HEK293 (cell line): ENCODE measurements at regions not wholly inside any gene's neighbourhood (a gene's known extent, or its start where the extent isn't known, plus 50 kb on each side); places are given as distances from the start of the nearest gene placed in this dataset.

Source experiments
- CTCF ChIA-PET: fragments of 350-600 bp; formaldehyde crosslinking; extraction: SDS; loops from one replicate; lab custom pipeline; 2021; ENCODE audit warnings: antibody characterized with exemption; lab: Yijun Ruan, JAX
- POLR2A ChIA-PET: fragments of 300-600 bp; formaldehyde crosslinking; extraction: SDS; loops from one replicate; lab custom pipeline; 2020; ENCODE audit warnings: antibody characterized with exemption, inconsistent platforms; lab: Yijun Ruan, JAX
- H3K27ac ChIP-seq: fragments of 200-500 bp; sonication (Bioruptor generic); 2 replicates; pipeline ENCODE4 v1.5.1; 2014; ENCODE audit warnings: low read depth, low read length, control low read depth, inconsistent platforms; ENCODE audit errors: extremely low read depth
- H3K36me3 ChIP-seq, 2 experiments: fragments of 200-500 bp in 1 of 2; sonication (Bioruptor generic) in 1 of 2; 1 replicate in 1 of 2; 2 replicates in 1 of 2; pipeline ENCODE4 v1.5.1; 2014 to 2017; ENCODE audit warnings: inconsistent platforms in 2 of 2, low read length in 2 of 2; ENCODE audit not compliant: control insufficient read depth in 2 of 2, insufficient read depth in 1 of 2
- H3K4me1 ChIP-seq: fragments of 200-500 bp; sonication (Bioruptor generic); 2 replicates; pipeline ENCODE4 v1.5.1; 2014; ENCODE audit warnings: mild to moderate bottlenecking, low read length, inconsistent platforms; ENCODE audit not compliant: control insufficient read depth, insufficient read depth
- H3K4me3 ChIP-seq: 2 replicates; pipeline ENCODE4 v1.5.1; 2011; ENCODE audit warnings: low read depth, mild to moderate bottlenecking, control low read depth, low read length, moderate library complexity
- H3K9me3 ChIP-seq: fragments of 200-500 bp; sonication (Bioruptor generic); 2 replicates; pipeline ENCODE4 v1.5.1; 2014; ENCODE audit warnings: low read depth, low read length, inconsistent platforms; ENCODE audit not compliant: control insufficient read depth, insufficient read depth
- ZFP3 ChIP-seq: fragments of 450-650 bp; formaldehyde crosslinking; IDR thresholded peaks from 2 replicates; pipeline ENCODE4 v1.5.1; 2016; ENCODE audit warnings: low read depth, missing biosample characterization, missing genetic modification characterization
- ZNF112 ChIP-seq: fragments of 450-650 bp; formaldehyde crosslinking; IDR thresholded peaks from 2 replicates; pipeline ENCODE4 v1.5.0; 2017; ENCODE audit warnings: missing biosample characterization, missing genetic modification characterization
- ZNF157 ChIP-seq: fragments of 450-650 bp; formaldehyde crosslinking; IDR thresholded peaks from 2 replicates; pipeline ENCODE4 v1.5.1; 2016; ENCODE audit warnings: missing biosample characterization, missing genetic modification characterization
- ZNF175 ChIP-seq: fragments of 450-650 bp; formaldehyde crosslinking; IDR thresholded peaks from 2 replicates; pipeline ENCODE4 v1.5.1; 2016; ENCODE audit warnings: missing biosample characterization, missing genetic modification characterization
- ZNF184 ChIP-seq: fragments of 450-650 bp; IDR thresholded peaks from 2 replicates; pipeline ENCODE4 v1.5.1; 2018; ENCODE audit warnings: missing biosample characterization, mild to moderate bottlenecking, missing genetic modification characterization
- ZNF223 ChIP-seq: fragments of 450-650 bp; formaldehyde crosslinking; IDR thresholded peaks from 2 replicates; pipeline ENCODE4 v1.5.1; 2016; ENCODE audit warnings: missing biosample characterization, missing genetic modification characterization
- ZNF391 ChIP-seq: fragments of 450-650 bp; formaldehyde crosslinking; IDR thresholded peaks from 2 replicates; pipeline ENCODE4 v1.5.1; 2016; ENCODE audit warnings: low read depth, missing biosample characterization, missing genetic modification characterization, borderline replicate concordance
- ZNF514 ChIP-seq: fragments of 450-650 bp; formaldehyde crosslinking; IDR thresholded peaks from 2 replicates; pipeline ENCODE4 v1.5.1; 2016; ENCODE audit warnings: missing biosample characterization, missing genetic modification characterization
- ZNF555 ChIP-seq: fragments of 450-650 bp; formaldehyde crosslinking; conservative IDR thresholded peaks from 2 replicates; pipeline ENCODE4 v1.5.1; 2017; ENCODE audit warnings: missing biosample characterization, mild to moderate bottlenecking, missing genetic modification characterization, inconsistent platforms
- ZNF621 ChIP-seq: fragments of 450-650 bp; formaldehyde crosslinking; IDR thresholded peaks from 2 replicates; pipeline ENCODE4 v1.5.1; 2017; ENCODE audit warnings: missing biosample characterization, missing genetic modification characterization
- ZSCAN23 ChIP-seq: fragments of 450-650 bp; formaldehyde crosslinking; IDR thresholded peaks from 2 replicates; pipeline ENCODE4 v1.5.1; 2016; ENCODE audit warnings: missing biosample characterization, missing genetic modification characterization
- TF ChIP-seq, protein P1 (sequence below): fragments of 450-650 bp; formaldehyde crosslinking; IDR thresholded peaks from 2 replicates; pipeline ENCODE4 v1.5.1; 2017; ENCODE audit warnings: missing biosample characterization, missing genetic modification characterization
- TF ChIP-seq, protein P2 (sequence below): fragments of 450-650 bp; formaldehyde crosslinking; IDR thresholded peaks from 2 replicates; pipeline ENCODE4 v1.5.1; 2017; ENCODE audit warnings: missing biosample characterization, missing genetic modification characterization
- TF ChIP-seq, protein P3 (sequence below): fragments of 450-650 bp; formaldehyde crosslinking; IDR thresholded peaks from 2 replicates; pipeline ENCODE4 v1.5.1; 2016; ENCODE audit warnings: missing biosample characterization, missing genetic modification characterization

DNA sequence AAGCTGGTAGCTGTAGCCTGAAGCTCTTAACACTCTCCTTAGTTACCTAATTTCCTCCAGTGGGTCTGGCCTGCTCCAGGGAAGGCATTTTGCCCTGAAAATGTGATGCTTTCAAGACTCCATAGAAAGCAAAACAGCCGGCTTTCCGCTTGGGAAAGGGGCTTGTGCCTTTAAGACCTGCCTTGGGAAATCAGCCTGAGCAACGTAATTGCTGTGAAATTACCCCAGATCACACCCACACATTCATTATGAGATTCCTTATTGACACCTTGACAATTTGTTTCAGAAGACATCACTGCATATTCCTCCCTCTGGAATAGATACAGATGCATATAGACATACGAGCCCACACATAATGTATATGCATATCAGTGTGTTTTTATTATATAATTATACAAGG lies 190.5 kb upstream of the SKOR2 start:
- Histone ChIP-seq H3K9me3 (no peaks in the 10 kb centered on the region), H3K4me1 (no peaks in the 10 kb centered on the region), H3K4me3 (no peak overlapping the region), H3K36me3 (no peaks in the 10 kb centered on the region), H3K27ac (no peak overlapping the region)
- TF ChIP-seq ZNF391 (tag by site-specific recombination) (no peak), ZNF555 (tag by site-specific recombination) (no peak), ZSCAN23 (no peak), ZNF184 (no peak), ZNF514 (tag by site-specific recombination) (no peak)
- TF ChIP-seq, protein P1, sequence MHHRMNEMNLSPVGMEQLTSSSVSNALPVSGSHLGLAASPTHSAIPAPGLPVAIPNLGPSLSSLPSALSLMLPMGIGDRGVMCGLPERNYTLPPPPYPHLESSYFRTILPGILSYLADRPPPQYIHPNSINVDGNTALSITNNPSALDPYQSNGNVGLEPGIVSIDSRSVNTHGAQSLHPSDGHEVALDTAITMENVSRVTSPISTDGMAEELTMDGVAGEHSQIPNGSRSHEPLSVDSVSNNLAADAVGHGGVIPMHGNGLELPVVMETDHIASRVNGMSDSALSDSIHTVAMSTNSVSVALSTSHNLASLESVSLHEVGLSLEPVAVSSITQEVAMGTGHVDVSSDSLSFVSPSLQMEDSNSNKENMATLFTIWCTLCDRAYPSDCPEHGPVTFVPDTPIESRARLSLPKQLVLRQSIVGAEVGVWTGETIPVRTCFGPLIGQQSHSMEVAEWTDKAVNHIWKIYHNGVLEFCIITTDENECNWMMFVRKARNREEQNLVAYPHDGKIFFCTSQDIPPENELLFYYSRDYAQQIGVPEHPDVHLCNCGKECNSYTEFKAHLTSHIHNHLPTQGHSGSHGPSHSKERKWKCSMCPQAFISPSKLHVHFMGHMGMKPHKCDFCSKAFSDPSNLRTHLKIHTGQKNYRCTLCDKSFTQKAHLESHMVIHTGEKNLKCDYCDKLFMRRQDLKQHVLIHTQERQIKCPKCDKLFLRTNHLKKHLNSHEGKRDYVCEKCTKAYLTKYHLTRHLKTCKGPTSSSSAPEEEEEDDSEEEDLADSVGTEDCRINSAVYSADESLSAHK (tag by site-specific recombination) = no peak
- TF ChIP-seq, protein P2, sequence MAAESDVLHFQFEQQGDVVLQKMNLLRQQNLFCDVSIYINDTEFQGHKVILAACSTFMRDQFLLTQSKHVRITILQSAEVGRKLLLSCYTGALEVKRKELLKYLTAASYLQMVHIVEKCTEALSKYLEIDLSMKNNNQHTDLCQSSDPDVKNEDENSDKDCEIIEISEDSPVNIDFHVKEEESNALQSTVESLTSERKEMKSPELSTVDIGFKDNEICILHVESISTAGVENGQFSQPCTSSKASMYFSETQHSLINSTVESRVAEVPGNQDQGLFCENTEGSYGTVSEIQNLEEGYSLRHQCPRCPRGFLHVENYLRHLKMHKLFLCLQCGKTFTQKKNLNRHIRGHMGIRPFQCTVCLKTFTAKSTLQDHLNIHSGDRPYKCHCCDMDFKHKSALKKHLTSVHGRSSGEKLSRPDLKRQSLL = no peak
- TF ChIP-seq, protein P3, sequence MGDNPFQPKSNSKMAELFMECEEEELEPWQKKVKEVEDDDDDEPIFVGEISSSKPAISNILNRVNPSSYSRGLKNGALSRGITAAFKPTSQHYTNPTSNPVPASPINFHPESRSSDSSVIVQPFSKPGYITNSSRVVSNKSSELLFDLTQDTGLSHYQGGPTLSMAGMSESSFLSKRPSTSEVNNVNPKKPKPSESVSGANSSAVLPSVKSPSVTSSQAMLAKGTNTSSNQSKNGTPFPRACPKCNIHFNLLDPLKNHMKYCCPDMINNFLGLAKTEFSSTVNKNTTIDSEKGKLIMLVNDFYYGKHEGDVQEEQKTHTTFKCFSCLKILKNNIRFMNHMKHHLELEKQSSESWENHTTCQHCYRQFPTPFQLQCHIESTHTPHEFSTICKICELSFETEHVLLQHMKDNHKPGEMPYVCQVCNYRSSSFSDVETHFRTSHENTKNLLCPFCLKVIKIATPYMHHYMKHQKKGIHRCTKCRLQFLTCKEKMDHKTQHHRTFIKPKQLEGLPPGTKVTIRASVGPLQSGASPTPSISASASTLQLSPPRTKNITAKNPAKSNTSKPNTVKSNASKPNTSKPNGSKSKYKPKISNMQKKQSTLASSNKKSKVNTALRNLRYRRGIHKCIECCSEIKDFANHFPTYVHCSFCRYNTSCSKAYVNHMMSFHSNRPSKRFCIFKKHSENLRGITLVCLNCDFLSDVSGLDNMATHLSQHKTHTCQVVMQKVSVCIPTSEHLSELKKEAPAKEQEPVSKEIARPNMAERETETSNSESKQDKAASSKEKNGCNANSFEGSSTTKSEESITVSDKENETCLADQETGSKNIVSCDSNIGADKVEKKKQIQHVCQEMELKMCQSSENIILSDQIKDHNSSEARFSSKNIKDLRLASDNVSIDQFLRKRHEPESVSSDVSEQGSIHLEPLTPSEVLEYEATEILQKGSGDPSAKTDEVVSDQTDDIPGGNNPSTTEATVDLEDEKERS (tag by site-specific recombination) = no peak
- POLR2A ChIA-PET = no interaction called here
- CTCF ChIA-PET = no interaction called here

DNA sequence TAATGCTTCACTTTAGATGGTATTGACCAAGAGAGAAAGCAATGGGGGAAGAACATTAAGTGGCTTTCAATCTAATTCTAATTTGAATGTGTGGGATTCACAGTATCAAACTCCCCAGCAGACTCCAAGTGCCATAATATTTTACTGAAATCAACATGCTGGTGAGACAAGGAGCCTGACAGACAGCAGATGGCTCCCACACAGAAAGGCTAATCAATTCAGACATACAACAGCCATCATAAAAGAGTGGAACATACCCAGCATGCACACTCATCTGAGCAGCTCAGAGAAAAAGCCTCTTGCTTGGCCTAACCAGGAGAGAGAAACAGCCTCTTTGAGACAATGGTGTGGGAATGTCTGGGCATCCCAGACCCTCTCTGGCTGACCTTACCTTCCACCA lies 186.5 kb upstream of the SKOR2 start:
- POLR2A ChIA-PET = no interaction called here
- H3K27ac ChIP-seq = no peak overlapping the region
- no peak overlapping the region for H3K4me3 ChIP-seq
- H3K36me3 ChIP-seq = no peaks in the 10 kb centered on the region
- TF ChIP-seq ZNF112 (tag by site-specific recombination) = no peak
- H3K9me3 ChIP-seq = no peaks in the 10 kb centered on the region
- CTCF ChIA-PET = no interaction called here
- no peaks in the 10 kb centered on the region for H3K4me1 ChIP-seq

DNA sequence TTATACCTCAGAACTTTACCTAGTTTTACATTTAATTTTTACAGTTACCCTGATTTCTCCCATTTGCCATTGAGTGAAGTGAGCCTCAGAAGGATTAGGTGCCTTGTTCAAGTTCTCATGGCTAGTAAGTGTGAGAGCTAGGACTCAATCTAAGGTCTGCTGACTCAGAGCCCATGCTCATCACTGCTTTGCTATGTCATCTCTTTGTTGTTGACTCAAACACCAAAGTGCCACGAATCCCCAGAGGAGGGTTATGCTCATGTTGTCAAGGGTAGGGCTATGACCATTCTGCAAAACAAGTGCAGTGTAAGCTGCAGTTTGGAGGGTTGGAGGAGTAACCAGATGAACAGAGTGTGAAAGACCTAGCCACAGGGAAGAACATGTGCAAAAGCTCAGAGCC lies 185.4 kb upstream of the SKOR2 start:
- Histone ChIP-seq H3K4me1 (no peaks in the 10 kb centered on the region), H3K36me3 (no peaks in the 10 kb centered on the region), H3K9me3 (no peaks in the 10 kb centered on the region), H3K27ac (no peak overlapping the region)
- no peak for TF ChIP-seq ZFP3 (tag by site-specific recombination)
- TF ChIP-seq ZNF223 (tag by site-specific recombination) = no peak
- TF ChIP-seq, all 188 proteins: peak for 0
- no peak overlapping the region for H3K4me3 ChIP-seq
- ChIA-PET POLR2A (no interaction called here), CTCF (interaction anchor here (0.6 kb wide), 1 partner anchor 85 kb away, joined by 3 read pairs; no protein-coding TSS in a partner anchor)

DNA sequence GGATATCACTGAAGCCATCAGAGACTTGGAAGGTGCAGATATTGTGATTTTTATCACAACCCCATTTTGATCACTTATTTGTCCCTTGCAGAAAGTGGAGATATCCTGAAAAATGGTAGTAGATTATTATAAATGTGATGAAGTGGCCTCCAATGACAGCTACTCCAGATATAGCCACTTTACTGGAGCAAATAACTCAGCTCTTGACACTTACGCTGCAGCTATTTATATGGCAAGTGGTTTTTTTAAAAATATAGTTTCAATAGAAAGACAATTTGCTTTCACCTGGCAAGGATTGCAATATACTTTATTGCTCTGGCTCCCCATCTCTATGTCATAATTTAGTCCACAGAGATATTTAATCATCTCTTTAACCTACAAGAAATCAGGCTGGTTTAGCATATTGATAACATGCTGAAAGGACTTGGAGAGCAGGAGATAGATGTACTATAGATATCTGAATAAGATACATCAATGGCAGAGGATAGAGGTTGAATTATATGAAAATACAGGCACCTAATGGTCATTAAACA lies 182.8 kb upstream of the SKOR2 start:
- Histone ChIP-seq H3K4me3 (no peak overlapping the region), H3K4me1 (no peaks in the 10 kb centered on the region), H3K9me3 (no peaks in the 10 kb centered on the region), H3K27ac (no peak overlapping the region), H3K36me3 (no peaks in the 10 kb centered on the region)
- peak; percentile 86 for TF ChIP-seq ZNF157
- TF ChIP-seq ZNF621 (tag by site-specific recombination) = no peak
- TF ChIP-seq ZNF175 (tag by site-specific recombination) = no peak
- no peak for TF ChIP-seq ZNF223 (tag by site-specific recombination)
- ChIA-PET CTCF (no interaction called here), POLR2A (no interaction called here)
